ENCODE measurements at regions not wholly inside any gene's neighbourhood (a gene's known extent, or its start where the extent isn't known, plus 50 kb on each side); places are given as distances from the start of the nearest gene placed in this dataset.

GRCh38 chr11:20256925-20257324, 96.7 kb upstream of the DBX1 start:
- TF ChIP-seq CTCF (conservative IDR thresholded peaks at IDR 0.05 in 1 of 2, IDR thresholded peaks at IDR 0.05 in 1 of 2; ENCODE audit: extremely low read depth in 1 of 2, insufficient read depth in 1 of 2, low read depth in 1 of 2, low read length in 2 of 2) (no peak), EZH2 (IDR thresholded peaks at IDR 0.05; ENCODE audit: borderline replicate concordance, low read length) (no peak)

All from mammary epithelial cell (primary cell).